SK-N-DZ (cell line): ENCODE measurements at regions not wholly inside any gene's neighbourhood (a gene's known extent, or its start where the extent isn't known, plus 50 kb on each side); places are given as distances from the start of the nearest gene placed in this dataset.
"Not testable (repeated sequence)": the region's sequence is repeated elsewhere in the genome, so short reads cannot be mapped to it uniquely, and the experiment has no call there.

Experiments
- DNase-seq: peaks from one replicate; pipeline ENCODE4 v3.0.0-alpha.2; 2015; ENCODE audit warnings: low spot score

DNA sequence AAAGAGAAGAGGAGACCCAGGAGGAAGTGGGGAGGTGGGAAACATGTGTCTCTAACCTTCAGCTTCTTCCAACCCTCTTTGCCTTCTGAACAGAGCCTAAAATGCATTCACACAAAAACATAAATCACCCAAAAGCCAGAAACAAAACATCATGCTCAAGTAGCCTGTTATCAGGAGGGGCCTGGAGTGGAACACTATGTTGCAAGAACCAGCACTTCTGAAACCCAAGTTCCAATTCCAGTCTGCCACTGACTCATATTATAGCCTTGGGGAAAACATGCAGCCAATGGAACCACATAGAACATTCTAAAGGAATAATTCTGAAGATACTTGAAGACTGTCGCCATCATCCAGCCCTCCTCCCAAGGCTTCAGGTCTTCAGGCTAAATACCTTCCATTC lies 169.8 kb upstream of the PLXNC1 start:
- no peak for DNase-seq

GRCh38 chr12:93979189-93979588 lies 169.2 kb upstream of the PLXNC1 start:
- DNase-seq: peak; percentile 13

DNA sequence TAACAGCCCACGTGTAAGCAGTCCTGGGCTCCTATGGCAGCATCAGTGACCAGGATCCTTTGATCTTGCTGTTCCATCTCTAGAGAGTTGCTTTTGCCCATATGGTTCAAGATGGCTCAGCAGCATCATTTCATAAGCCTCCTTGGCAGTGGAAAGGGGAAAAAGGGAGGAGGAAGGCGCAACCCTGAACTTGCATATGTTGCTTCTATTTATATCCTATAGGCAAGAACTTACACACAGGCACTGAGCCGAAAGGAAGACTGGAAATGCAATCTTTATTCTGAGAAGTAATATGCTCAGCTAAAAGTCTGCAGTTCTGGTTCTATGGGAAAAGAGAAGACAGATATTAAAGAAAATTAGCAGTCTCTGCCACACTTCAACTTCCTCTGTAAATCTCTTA lies 167.7 kb upstream of the PLXNC1 start:
- DNase-seq: no peak

DNA sequence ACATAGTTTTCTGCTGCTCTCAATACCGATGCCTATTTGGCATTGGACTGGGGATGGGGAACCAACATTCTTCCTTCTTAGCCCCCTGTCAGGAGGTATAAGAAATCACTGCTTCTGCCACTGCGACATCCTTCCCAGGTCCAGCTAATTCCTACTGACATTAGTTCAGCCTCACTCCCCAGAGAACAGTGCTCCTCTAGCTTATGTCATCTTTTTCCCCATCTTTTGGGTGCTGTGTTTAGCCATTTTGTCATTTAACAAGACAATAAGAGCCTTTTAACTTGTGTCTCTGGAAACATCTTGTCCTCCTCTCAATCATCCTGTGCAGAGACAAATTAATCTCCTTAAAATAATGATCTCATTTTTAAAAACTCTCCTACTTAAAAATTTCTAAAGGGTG lies 167.0 kb upstream of the PLXNC1 start:
- no peak for DNase-seq

DNA sequence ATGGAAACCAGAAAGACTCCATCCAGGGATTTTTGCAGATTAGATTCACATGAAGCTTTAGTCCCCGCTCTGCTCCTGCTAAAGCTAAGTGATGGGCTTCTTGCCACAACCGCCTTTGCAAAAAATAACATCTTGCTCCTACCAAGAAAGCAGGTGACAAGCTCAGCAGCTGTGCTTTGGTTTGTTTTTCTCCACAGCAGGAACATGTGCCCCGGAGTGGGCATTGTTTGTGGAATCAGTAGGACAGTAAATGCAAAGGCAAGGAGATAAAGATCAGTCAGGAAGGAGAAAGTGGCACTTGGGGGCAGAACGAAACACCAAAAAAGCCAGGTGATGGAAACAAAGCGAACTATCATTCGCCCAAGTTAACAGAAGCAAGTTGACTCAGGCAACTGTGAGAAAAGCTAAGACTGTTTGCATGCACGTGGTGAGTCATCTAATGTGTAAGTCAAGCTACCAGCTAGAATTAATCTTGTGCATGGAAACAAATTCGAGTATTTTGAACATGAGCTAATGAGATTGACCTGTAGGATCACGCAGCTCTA lies 165.5 kb upstream of the PLXNC1 start:
- DNase-seq: no peak

DNA sequence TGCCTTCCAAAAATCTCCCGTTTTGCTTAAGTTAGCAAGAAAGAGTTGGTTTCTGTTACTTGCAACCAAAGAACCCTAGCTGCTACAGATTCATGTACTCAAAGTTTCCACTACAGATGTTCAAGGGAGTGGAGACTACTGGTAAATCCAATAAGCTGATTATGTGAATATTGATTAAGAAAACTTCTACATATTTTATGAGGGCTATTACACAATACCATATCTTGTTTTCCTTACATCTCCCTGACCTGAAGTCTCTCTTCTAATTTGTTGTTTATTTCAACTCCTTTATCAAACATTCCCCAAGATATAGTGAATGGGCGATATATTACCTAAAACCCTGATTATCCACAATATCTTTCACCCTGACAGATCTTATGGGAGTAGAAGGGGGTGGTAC lies 164.4 kb upstream of the PLXNC1 start:
- DNase-seq: no peak

DNA sequence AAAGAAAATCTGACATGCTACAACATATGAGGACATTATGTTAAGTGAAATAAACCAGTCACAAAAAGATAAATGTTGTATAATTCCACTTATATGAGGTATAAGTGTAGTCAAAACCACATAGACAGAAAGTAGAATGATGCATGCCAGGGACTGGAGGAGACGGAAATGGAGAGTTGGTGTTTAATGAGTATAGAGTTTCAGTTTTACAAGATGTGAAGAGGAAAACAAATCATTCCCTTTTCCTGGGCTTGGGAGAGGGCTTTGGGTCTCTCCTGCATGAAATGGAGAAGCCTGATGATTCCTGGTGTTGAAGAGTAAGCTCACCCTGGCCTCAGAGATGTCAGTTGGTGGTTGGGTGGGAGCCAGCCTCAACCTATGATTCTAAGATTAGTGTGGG lies 158.4 kb upstream of the PLXNC1 start:
- no peak for DNase-seq

DNA sequence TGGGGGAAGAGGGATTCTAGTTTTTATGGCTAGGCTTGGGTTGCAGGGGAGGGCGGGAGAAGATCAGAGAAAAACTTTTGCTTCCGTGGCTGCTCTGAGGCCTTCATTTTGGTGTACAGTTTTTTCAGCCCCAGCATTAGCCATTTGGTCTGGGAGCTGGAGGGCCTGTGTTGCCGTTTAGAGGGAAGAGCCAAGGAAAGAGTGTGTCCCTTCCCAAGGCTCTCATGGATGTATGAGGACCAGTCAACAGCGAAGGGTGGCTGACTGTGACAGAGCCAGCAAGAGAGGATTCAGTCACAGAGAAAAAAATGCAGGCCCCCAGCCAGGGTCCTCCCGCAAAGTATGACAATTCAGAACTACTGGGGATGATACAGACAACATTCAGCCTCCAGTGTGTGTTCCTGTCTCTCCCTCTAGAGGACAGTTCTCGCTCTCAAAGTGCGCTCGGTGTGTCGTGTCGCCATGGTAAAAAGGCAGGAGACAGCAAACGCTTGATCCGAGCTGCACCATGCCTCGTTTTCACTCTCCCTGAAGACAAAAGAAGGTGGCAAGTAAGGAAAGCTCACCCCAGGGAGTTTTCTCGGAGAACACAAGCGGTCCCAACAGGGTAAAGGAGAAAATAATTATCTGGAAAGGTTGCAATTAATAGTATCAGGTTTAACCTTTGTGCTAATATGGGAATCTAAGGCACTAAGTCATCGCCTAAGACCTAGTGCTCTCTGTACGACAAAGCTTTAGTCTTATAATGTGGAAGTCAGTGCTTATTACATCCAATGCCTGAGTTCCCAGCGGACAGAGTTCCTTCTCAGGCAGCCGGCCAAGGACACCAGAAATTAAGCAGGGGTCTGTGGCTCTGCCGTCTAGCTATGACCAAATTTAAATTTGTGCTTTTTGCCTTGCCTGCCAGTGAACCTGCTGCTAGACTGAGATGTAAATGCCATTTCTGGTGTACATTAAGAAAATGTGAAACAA lies 157.3 kb upstream of the PLXNC1 start:
- DNase-seq: peak; percentile 77

DNA sequence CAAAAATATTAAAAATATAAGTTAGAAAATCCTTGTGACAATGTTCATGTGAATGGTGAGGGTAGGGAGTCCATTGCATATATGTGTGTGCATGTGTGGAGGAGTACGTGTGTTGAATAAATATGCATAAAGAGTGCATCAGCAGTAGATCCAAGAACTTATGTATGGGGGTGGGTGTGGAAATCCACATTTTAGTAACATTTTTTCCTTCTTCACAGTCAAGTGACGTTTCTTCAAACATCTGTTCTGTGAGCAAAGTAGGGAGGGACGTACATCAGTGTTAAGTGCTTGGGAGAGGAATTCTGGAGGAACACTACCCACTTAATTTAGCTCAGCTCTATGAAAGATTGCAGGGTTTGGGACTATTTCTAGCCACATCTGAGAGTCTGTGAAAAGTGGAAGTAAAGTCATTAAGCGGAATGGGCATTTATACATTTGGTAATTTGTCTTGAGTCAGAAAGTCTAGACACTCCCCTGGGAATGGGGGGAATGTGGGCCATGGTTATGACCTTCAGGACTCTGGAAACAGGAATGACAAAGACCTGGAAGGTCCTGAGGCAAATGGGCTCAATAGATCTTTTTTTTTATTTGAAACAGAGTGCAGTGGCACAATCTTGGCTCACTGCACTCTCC lies 156.4 kb upstream of the PLXNC1 start:
- DNase-seq: no peak

DNA sequence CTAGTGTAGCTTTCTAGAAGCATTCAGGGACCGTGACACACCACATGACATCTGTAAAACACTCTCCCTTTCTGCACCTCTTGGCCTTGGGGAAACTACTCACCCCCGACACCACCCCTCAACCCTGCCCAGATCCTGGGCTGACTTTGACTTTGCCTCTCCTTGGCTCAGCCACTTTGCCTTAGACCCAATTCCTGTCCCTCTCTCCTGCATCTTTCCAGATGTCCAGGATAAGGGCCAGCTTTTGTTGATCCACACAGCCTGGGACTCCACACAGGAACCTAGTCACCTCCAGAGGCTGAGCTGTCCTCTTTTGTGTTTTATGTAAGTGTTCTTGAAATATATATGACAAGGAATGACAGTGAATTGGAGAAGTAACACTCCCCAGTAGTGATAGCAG lies 153.7 kb upstream of the PLXNC1 start:
- DNase-seq: no peak

GRCh38 chr12:93996321-93996720 lies 152.1 kb upstream of the PLXNC1 start:
- no peak for DNase-seq

DNA sequence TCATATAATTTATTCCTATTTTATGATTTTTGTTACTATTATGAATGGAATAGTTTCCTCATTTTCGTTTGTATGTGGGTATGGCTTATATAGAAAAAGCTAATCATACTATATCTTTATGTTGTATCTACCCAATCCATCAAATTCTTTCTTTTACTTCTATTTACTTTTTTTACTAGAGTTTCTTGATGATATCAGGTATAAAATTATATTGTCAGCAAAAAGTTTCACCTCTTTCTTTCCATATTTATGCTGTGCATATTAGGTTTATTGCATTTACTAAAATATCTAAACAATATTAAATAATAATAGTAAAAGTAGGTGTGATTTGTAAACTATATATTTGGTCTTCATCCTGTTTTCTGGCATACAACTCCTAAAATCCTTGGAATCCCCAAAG lies 146.7 kb upstream of the PLXNC1 start:
- DNase-seq: no peak

GRCh38 chr12:94002925-94003324 lies 145.5 kb upstream of the PLXNC1 start:
- DNase-seq: not testable (repeated sequence)

DNA sequence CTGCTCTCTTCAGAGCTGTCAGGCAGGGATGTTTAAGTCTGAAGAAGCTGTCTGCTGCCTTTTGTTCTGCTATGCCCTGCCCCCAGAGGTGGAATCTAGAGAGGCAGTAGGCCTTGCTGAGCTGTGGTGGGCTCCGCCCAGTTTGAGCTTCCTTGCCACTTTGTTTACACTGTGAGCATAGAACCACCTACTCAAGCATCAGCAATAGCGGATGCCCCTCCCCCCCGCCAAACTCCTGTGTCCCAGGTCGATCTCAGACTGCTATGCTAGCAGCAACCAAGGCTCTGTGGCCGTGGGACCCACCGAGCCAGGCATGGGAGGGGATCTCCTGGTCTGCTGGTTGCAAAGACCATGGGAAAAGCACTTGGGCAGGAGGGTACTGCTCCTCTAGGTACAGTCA lies 140.5 kb upstream of the PLXNC1 start:
- not testable (repeated sequence) for DNase-seq

GRCh38 chr12:94010307-94010706 lies 138.1 kb upstream of the PLXNC1 start:
- DNase-seq: no peak

DNA sequence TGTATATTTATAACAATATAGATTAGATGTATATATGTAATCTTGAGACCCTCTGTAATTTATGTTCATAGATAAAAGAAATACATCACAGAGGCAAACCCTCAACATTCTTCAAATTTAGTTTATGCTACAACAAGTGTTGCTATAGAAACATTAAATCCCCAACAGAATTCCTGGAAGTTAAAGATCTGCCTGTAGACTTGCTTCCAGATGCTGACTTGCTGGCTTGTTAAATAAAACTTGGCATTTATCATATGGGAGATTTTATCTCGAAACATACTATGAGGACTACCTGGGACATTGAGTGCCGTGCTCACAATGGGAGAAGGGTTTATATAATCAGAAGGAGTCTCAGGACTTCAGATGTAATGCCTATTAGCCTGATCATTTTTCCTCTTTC lies 136.3 kb upstream of the PLXNC1 start:
- DNase-seq: peak; percentile 22

DNA sequence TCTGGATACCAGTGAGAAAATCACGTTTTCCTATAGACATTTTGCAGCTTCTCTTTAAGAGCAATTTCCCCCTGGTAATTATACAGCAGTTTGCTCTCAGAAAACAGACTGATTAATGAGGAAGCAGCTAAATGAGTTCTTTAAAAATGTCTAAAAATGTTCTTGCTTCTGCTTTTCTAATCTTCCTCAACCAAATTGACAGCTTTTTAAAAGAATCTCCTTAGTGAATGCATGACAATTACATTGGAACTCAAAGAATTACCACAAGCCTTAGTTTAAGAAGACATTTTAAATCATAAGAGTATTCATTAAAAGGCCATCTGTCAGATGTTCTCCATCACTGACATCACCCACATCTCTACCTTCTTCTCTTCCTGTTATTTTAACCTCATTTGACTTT lies 135.8 kb upstream of the PLXNC1 start:
- DNase-seq: no peak

- DNase-seq: not testable (repeated sequence)
Observed at GRCh38 chr12:94017247-94017646, 131.1 kb upstream of the PLXNC1 start.

DNA sequence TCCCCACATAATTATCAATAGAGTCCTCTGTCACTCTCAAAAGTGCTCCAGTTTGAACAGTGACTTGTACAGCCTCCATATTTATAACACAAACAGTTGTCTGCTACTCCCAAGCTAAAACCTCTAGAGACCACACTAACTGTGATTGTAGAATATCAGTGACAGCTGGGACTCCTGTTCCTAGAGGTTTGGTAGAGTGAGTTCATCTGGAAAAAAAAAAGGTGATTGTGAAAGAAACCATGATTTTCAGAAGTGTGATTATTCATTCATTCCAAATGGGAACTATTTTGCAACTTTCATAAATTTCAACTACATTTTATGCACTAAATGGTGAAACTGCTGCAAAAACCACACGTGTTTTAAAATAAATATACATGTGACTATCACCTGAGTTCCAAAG lies 128.0 kb upstream of the PLXNC1 start:
- no peak for DNase-seq

GRCh38 chr12:94023879-94024278 lies 124.5 kb upstream of the PLXNC1 start:
- DNase-seq: no peak

GRCh38 chr12:94025068-94025467 lies 123.3 kb upstream of the PLXNC1 start:
- DNase-seq: no peak

DNA sequence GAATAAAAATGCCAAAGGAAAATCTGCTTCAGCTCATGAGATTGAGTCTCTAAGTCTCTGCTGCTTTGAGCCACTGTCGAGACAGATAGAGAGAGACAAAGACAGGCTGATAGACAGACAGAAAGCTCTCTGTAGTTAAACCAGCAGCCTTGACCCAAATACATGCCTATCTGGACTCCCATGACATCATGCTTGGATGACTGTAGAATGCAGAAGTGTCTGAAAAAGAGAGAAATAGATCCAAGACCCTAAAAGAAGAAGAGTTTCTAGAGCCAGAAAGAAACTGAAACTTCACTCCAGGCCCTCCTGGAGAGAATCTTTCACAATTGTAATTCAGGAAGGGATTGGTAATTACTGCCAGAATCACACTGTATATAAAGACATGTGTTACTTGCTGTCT lies 122.6 kb upstream of the PLXNC1 start:
- DNase-seq: no peak

DNA sequence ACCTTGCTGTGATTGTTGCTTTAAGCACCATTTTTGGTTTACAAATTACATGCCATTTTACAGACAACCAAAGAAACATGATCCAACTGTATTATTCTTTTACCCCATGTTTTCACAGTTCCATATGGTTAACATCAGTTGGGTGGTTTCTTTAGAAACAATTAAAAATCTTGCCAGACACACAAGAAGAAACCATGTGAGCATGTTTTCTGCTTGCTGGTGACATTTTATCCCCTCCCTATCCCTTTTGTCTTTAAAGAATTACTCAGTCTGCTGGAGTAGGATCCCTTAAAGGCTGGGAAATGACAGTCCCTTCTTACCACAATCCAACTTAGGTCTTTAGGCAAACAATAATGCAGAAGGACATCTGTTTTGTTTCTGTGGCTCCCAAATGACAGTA lies 121.8 kb upstream of the PLXNC1 start:
- no peak for DNase-seq
